SK-N-SH (cell line): ENCODE measurements at regions not wholly inside any gene's neighbourhood (a gene's known extent, or its start where the extent isn't known, plus 50 kb on each side); places are given as distances from the start of the nearest gene placed in this dataset.

ENCODE experiments used
- CTCF ChIA-PET: fragments of 300-600, 350-600 bp; formaldehyde crosslinking; extraction: SDS; loops from one replicate; lab custom pipeline; 2021; lab: Yijun Ruan, JAX
- POLR2A ChIA-PET: fragments of 350-600 bp; sonication (Branson Sonifier 250); formaldehyde crosslinking; extraction: SDS; loops from one replicate; lab custom pipeline; 2020; ENCODE audit warnings: antibody characterized with exemption, inconsistent platforms; lab: Yijun Ruan, JAX
- DNase-seq: peaks from one replicate; pipeline ENCODE4 v3.0.0; 2012
- H2AFZ ChIP-seq: fragments of 200-600 bp; sonication (generic); 2 replicates; pipeline ENCODE4 v1.8.1; 2016; ENCODE audit warnings: antibody characterized with exemption, mild to moderate bottlenecking, low read depth
- H3F3A ChIP-seq: fragments of 200-600 bp; sonication (generic); replicated peaks from 2 replicates; pipeline ENCODE3; 2016; ENCODE audit warnings: antibody characterized with exemption, mild to moderate bottlenecking; ENCODE audit not compliant: insufficient read depth
- H3K27ac ChIP-seq, 2 experiments: fragments of 200-500 bp in 1 of 2; fragments of 200-600 bp in 1 of 2; sonication (Bioruptor generic) in 1 of 2; sonication (generic), shearing (Covaris generic) in 1 of 2; 2 replicates each; pipeline versions ENCODE4 v1.5.1 to v1.6.1; 2014 to 2016; ENCODE audit warnings: low read depth in 2 of 2, inconsistent platforms in 1 of 2, low read length in 1 of 2, mild to moderate bottlenecking in 1 of 2, mixed read lengths in 1 of 2
- H3K27me3 ChIP-seq: fragments of 200-600 bp; sonication (generic), shearing (Covaris generic); 2 replicates; pipeline ENCODE4 v1.6.1; 2016; ENCODE audit warnings: mixed run types; ENCODE audit not compliant: insufficient read depth
- H3K36me3 ChIP-seq, 2 experiments: fragments of 200-500 bp in 1 of 2; fragments of 200-600 bp in 1 of 2; sonication (Bioruptor generic) in 1 of 2; sonication (generic) in 1 of 2; replicated peaks in 1 of 2; 2 replicates each; pipeline versions ENCODE3 to v1.5.1; 2014 to 2016; ENCODE audit warnings: low read length in 1 of 2, mild to moderate bottlenecking in 1 of 2; ENCODE audit not compliant: insufficient read depth in 2 of 2, control insufficient read depth in 1 of 2
- H3K4me1 ChIP-seq, 2 experiments: fragments of 200-500 bp in 1 of 2; fragments of 200-600 bp in 1 of 2; sonication (Bioruptor generic) in 1 of 2; sonication (generic), shearing (Covaris generic) in 1 of 2; 2 replicates each; pipeline versions ENCODE4 v1.5.1 to v1.6.1; 2014 to 2016; ENCODE audit warnings: low read depth in 1 of 2, low read length in 1 of 2, mixed run types in 1 of 2; ENCODE audit not compliant: insufficient read depth in 2 of 2, control insufficient read depth in 1 of 2
- H3K4me2 ChIP-seq: fragments of 200-600 bp; sonication (generic), shearing (Covaris generic); 2 replicates; pipeline ENCODE4 v1.6.1; 2017; ENCODE audit warnings: mixed run types
- H3K4me3 ChIP-seq, 2 experiments: fragments of 200-500 bp in 1 of 2; fragments of 200-600 bp in 1 of 2; sonication (Bioruptor generic) in 1 of 2; sonication (generic), shearing (Covaris generic) in 1 of 2; 2 replicates each; pipeline versions ENCODE4 v1.5.1 to v1.8.1; 2014 to 2016; ENCODE audit warnings: low read depth in 2 of 2, inconsistent platforms in 1 of 2, low read length in 1 of 2, mild to moderate bottlenecking in 1 of 2, mixed read lengths in 1 of 2, moderate library complexity in 1 of 2
- H3K79me2 ChIP-seq: fragments of 200-600 bp; sonication (generic); 2 replicates; pipeline ENCODE4 v1.8.1; 2017; ENCODE audit warnings: mild to moderate bottlenecking; ENCODE audit not compliant: insufficient read depth
- H3K9ac ChIP-seq: fragments of 200-600 bp; sonication (generic); 2 replicates; pipeline ENCODE4 v1.6.1; 2017; ENCODE audit warnings: mixed run types
- H3K9me2 ChIP-seq: fragments of 200-600 bp; sonication (generic); 2 replicates; pipeline ENCODE4 v1.6.1; 2017; ENCODE audit warnings: mixed run types
- H3K9me3 ChIP-seq: fragments of 200-600 bp; sonication (generic); 2 replicates; pipeline ENCODE4 v1.6.1; 2017; ENCODE audit warnings: mixed run types, mild to moderate bottlenecking, moderate library complexity
- H4K20me1 ChIP-seq: fragments of 200-600 bp; sonication (generic); 2 replicates; pipeline ENCODE4 v1.6.1; 2017; ENCODE audit warnings: mild to moderate bottlenecking, mixed run types; ENCODE audit not compliant: insufficient read depth
- ELF1 ChIP-seq: IDR thresholded peaks from 2 replicates; pipeline ENCODE4 v1.4.0; 2012
- EZH2phosphoT487 ChIP-seq: fragments of 200-600 bp; sonication (generic); IDR thresholded peaks from 2 replicates; pipeline ENCODE4 v1.6.1; 2017; ENCODE audit warnings: low read depth, mixed run types, mild to moderate bottlenecking, antibody characterized with exemption, moderate library complexity, borderline replicate concordance
- FOSL2 ChIP-seq: IDR thresholded peaks from 2 replicates; pipeline ENCODE4 v1.4.0; 2012; ENCODE audit warnings: low read depth, mild to moderate bottlenecking, moderate library complexity, borderline replicate concordance
- FOXJ3 ChIP-seq: sonication (generic); formaldehyde crosslinking; IDR thresholded peaks from 2 replicates; pipeline ENCODE4 v1.5.1; 2020; ENCODE audit warnings: mild to moderate bottlenecking, missing genetic modification reagents
- FOXM1 ChIP-seq: IDR thresholded peaks from 2 replicates; pipeline ENCODE4 v1.4.0; 2012; ENCODE audit warnings: low read depth, mild to moderate bottlenecking
- GABPA ChIP-seq: IDR thresholded peaks from 2 replicates; pipeline ENCODE4 v1.4.0; 2012; ENCODE audit warnings: low read depth, mild to moderate bottlenecking
- IRF3 ChIP-seq: fragments of 150-350 bp; IDR thresholded peaks from 2 replicates; pipeline ENCODE4 v1.6.1; 2016; ENCODE audit warnings: mild to moderate bottlenecking, low read depth, low read length
- MEF2A ChIP-seq: IDR thresholded peaks from 2 replicates; pipeline ENCODE4 v1.4.0; 2012; ENCODE audit warnings: low read depth, borderline replicate concordance
- MXI1 ChIP-seq: IDR thresholded peaks from 2 replicates; pipeline ENCODE4 v1.6.1; 2012; ENCODE audit warnings: mild to moderate bottlenecking, low read depth, low read length, improper control_type of control experiment
- NFIC ChIP-seq: IDR thresholded peaks from 2 replicates; pipeline ENCODE4 v1.4.0; 2012; ENCODE audit warnings: borderline replicate concordance
- NRF1 ChIP-seq: IDR thresholded peaks from 2 replicates; pipeline ENCODE4 v1.6.1; 2012; ENCODE audit warnings: low read depth, mild to moderate bottlenecking, low read length
- PBX3 ChIP-seq: IDR thresholded peaks from 2 replicates; pipeline ENCODE4; 2012
- POLR2AphosphoS5 ChIP-seq: IDR thresholded peaks from 2 replicates; pipeline ENCODE4 v1.6.1; 2012; ENCODE audit warnings: low read depth, low read length
- REST ChIP-seq: IDR thresholded peaks from 2 replicates; pipeline ENCODE4 v1.6.1; 2012; ENCODE audit warnings: mild to moderate bottlenecking, low read depth, low read length, moderate library complexity
- RXRA ChIP-seq: IDR thresholded peaks from 2 replicates; pipeline ENCODE4 v1.4.0; 2012; ENCODE audit warnings: low read depth, mild to moderate bottlenecking, borderline replicate concordance
- SIN3A ChIP-seq: IDR thresholded peaks from 2 replicates; pipeline ENCODE4 v1.6.1; 2012; ENCODE audit warnings: low read depth, mild to moderate bottlenecking, low read length, moderate library complexity, borderline replicate concordance
- SMC3 ChIP-seq: IDR thresholded peaks from 2 replicates; pipeline ENCODE4 v1.6.1; 2012; ENCODE audit warnings: low read depth, low read length, improper control_type of control experiment
- TAF1 ChIP-seq: IDR thresholded peaks from 2 replicates; pipeline ENCODE4 v1.6.1; 2012; ENCODE audit warnings: low read depth, mild to moderate bottlenecking, low read length, moderate library complexity, borderline replicate concordance
- TCF12 ChIP-seq: IDR thresholded peaks from 2 replicates; pipeline ENCODE4 v1.4.0; 2012
- TEAD4 ChIP-seq: IDR thresholded peaks from 2 replicates; pipeline ENCODE4 v1.4.0; 2012; ENCODE audit warnings: mild to moderate bottlenecking, borderline replicate concordance; ENCODE audit not compliant: insufficient read depth
- USF1 ChIP-seq: IDR thresholded peaks from 2 replicates; pipeline ENCODE4 v1.4.0; 2012; ENCODE audit warnings: low read depth, borderline replicate concordance
- USF2 ChIP-seq: fragments of 150-350 bp; IDR thresholded peaks from 2 replicates; pipeline ENCODE4 v1.6.1; 2017; ENCODE audit warnings: antibody characterized with exemption, low read length, low read depth, borderline replicate concordance
- YY1 ChIP-seq: IDR thresholded peaks from 2 replicates; pipeline ENCODE4 v1.4.0; 2012; ENCODE audit warnings: low read depth, mild to moderate bottlenecking
- WGBS: methylation state at CpG from one replicate; pipeline ENCODE4 v1.1.6; 2017; ENCODE audit warnings: low lambda C conversion rate; 5-methylcytosine and 5-hydroxymethylcytosine counted together

- H3K36me3 ChIP-seq = no peaks in the 10 kb centered on the region
- H3K9me3 ChIP-seq = no peaks in the 10 kb centered on the region
- 6% methylated on average over 2 of the region's 2 CpGs for WGBS
- H3K4me2 ChIP-seq = no peak overlapping the region
- no peaks in the 10 kb centered on the region for H3K4me1 ChIP-seq
- ChIA-PET CTCF (no interaction called here), POLR2A (no interaction called here)
- no peak overlapping the region for H3K4me3 ChIP-seq
- no peak for TF ChIP-seq USF2
- TF ChIP-seq TCF12 = no peak
- TF ChIP-seq MEF2A = no peak
- no peak for TF ChIP-seq RXRA
- no peak for TF ChIP-seq TEAD4
- TF ChIP-seq USF1 = no peak
- no peak for TF ChIP-seq FOXJ3
- no peak for TF ChIP-seq POLR2AphosphoS5
- no peak for TF ChIP-seq REST
- H3K27ac ChIP-seq = no peak overlapping the region
- no peaks in the 10 kb centered on the region for H3K79me2 ChIP-seq
- H3K27me3 ChIP-seq = no peaks in the 10 kb centered on the region
- no peak overlapping the region for H3K9ac ChIP-seq
- DNase-seq = no peak
- no peak overlapping the region for H2AFZ ChIP-seq
- no peaks in the 10 kb centered on the region for H3K9me2 ChIP-seq
- H4K20me1 ChIP-seq = no peaks in the 10 kb centered on the region
- no peaks in the 10 kb centered on the region for H3F3A ChIP-seq
Measured at GRCh38 chr4:156223985-156224384, 270.3 kb upstream of the CTSO start.

- Histone ChIP-seq H3K36me3 (no peaks in the 10 kb centered on the region), H3K9me3 (no peaks in the 10 kb centered on the region), H3K79me2 (no peaks in the 10 kb centered on the region), H4K20me1 (no peaks in the 10 kb centered on the region), H3K27me3 (no peaks in the 10 kb centered on the region), H3K4me1 (no peaks in the 10 kb centered on the region; a peak in 1 of 4 replicates), H3K4me2 (no peak overlapping the region), H3F3A (no peaks in the 10 kb centered on the region), H3K4me3 (no peak overlapping the region), H3K9ac (no peak overlapping the region), H3K27ac (no peak overlapping the region), H3K9me2 (no peaks in the 10 kb centered on the region), H2AFZ (no peak overlapping the region)
- ChIA-PET POLR2A (no interaction called here), CTCF (no interaction called here)
- no peak for DNase-seq
- WGBS = 6% methylated on average over 1 of the region's 1 CpG
- TF ChIP-seq GABPA (no peak), EZH2phosphoT487 (no peak), PBX3 (no peak), MXI1 (no peak), ELF1 (no peak), FOSL2 (no peak), NRF1 (no peak), TAF1 (no peak), TEAD4 (no peak), SIN3A (no peak), SMC3 (no peak), FOXM1 (no peak), POLR2AphosphoS5 (no peak), RXRA (no peak), FOXJ3 (no peak), IRF3 (no peak), NFIC (no peak), YY1 (no peak)
Measured at GRCh38 chr4:156217236-156217635, 263.6 kb upstream of the CTSO start.
